M059J (cell line): ENCODE measurements at regions not wholly inside any gene's neighbourhood (a gene's known extent, or its start where the extent isn't known, plus 50 kb on each side); places are given as distances from the start of the nearest gene placed in this dataset.
"Not testable (repeated sequence)": the region's sequence is repeated elsewhere in the genome, so short reads cannot be mapped to it uniquely, and the experiment has no call there.

Source experiments
- DNase-seq: peaks from one replicate; pipeline ENCODE4 v3.0.0-alpha.2; 2012; ENCODE audit warnings: low read depth

GRCh38 chr17:21470422-21470821 is 94.3 kb downstream of the KCNJ12 start:
- DNase-seq: not testable (repeated sequence)

GRCh38 chr17:21470861-21471260 is 94.7 kb downstream of the KCNJ12 start:
- no peak for DNase-seq

GRCh38 chr17:21474815-21475214 is 98.7 kb downstream of the KCNJ12 start:
- DNase-seq: no peak

GRCh38 chr17:21475571-21475970 is 99.4 kb downstream of the KCNJ12 start:
- no peak for DNase-seq

- no peak for DNase-seq
These were observed 100.7 kb downstream of the KCNJ12 start for GRCh38 chr17:21476867-21477266.

GRCh38 chr17:21482189-21482865 is 106.2 kb downstream of the KCNJ12 start:
- no peak for DNase-seq

GRCh38 chr17:21488043-21488442 is 111.9 kb downstream of the KCNJ12 start:
- DNase-seq: not testable (repeated sequence)

GRCh38 chr17:21493993-21494392 is 117.8 kb downstream of the KCNJ12 start:
- no peak for DNase-seq

GRCh38 chr17:21495281-21495680 is 119.1 kb downstream of the KCNJ12 start:
- DNase-seq: no peak

- DNase-seq: no peak
These were observed 123.9 kb downstream of the KCNJ12 start for GRCh38 chr17:21500064-21500463.

- DNase-seq: not testable (repeated sequence)
These were observed 126.0 kb downstream of the KCNJ12 start for GRCh38 chr17:21501927-21502700.

- no peak for DNase-seq
These were observed 130.0 kb downstream of the KCNJ12 start for GRCh38 chr17:21505819-21506815.

- not testable (repeated sequence) for DNase-seq
These were observed 131.6 kb downstream of the KCNJ12 start for GRCh38 chr17:21507806-21508205.

GRCh38 chr17:21508211-21508610 is 132.1 kb downstream of the KCNJ12 start:
- no peak for DNase-seq

- DNase-seq: not testable (repeated sequence)
These were observed 133.2 kb downstream of the KCNJ12 start for GRCh38 chr17:21509356-21509755.

- no peak for DNase-seq
These were observed 134.7 kb downstream of the KCNJ12 start for GRCh38 chr17:21510686-21511362.

- DNase-seq: peak; percentile 75
These were observed 135.4 kb downstream of the KCNJ12 start for GRCh38 chr17:21511363-21512195.

GRCh38 chr17:21512307-21513011 is 136.3 kb downstream of the KCNJ12 start:
- no peak for DNase-seq

- peak; percentile 54 for DNase-seq
These were observed 136.9 kb downstream of the KCNJ12 start for GRCh38 chr17:21513012-21513570.
